Muscle of back (tissue), 3 donors: ENCODE measurements at regions not wholly inside any gene's neighbourhood (a gene's known extent, or its start where the extent isn't known, plus 50 kb on each side); places are given as distances from the start of the nearest gene placed in this dataset.
"Not testable (repeated sequence)": the region's sequence is repeated elsewhere in the genome, so short reads cannot be mapped to it uniquely, and the experiment has no call there.

Experiments
- DNase-seq, 3 donors: peaks; one replicate each; pipeline versions ENCODE4 v3.0.0 to v3.0.0-alpha.2; 2013

GRCh38 chr15:38614621-38615020 lies 50.0 kb upstream of the RASGRP1 start:
- no peak for DNase-seq

DNA sequence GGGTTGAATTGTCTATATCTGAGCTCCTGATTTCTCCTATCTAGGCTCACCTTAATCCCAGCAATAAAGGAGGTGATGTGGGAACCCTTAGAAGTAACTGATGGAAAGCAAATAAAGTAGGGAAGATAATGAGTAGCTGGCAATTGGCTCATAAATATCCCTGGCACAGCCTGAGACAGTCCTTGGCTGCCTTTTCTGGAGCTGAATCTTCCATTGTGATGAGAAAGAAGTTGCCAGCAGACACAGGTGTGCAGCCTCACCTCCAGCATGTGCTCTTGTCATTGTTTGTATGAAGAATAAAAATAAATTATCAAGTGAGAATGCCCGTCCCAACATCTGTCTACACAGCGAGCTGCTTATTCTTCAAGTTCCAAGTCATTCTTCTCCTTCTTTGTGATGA lies 53.2 kb upstream of the RASGRP1 start:
- DNase-seq = no peak

DNA sequence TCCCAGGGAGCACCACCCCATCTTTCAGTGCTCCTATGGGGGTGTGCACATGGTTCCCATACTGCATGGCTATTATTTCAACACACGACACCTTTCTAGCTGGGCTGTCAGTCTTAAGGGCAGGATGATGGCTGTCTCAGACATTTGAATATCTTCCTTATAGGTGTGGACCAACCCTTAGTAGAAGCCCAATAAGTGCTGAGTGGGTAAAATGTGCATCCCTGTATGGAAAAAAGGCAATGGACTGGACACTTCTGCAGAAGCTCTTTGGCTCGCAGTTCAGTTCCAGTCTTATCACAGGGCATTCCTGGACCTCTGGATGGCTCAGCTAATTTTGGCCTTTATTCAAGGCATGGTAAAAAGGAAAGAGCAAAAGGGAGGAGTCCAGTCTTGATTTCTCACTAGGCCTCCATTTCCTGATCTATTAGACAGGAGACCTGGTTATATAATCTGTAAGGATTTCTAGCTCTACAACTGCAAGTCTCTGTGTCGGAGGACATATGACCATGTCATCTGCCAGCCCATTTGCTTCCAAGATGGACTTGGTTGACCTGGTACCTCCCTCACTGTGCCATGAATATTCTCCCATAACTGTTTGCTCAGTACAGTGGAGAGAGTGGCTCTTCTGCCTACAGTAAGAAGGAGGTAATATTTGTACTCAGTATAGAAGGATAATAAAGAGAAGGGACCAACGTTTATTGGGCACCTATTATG lies 53.8 kb upstream of the RASGRP1 start:
- DNase-seq = no peak

DNA sequence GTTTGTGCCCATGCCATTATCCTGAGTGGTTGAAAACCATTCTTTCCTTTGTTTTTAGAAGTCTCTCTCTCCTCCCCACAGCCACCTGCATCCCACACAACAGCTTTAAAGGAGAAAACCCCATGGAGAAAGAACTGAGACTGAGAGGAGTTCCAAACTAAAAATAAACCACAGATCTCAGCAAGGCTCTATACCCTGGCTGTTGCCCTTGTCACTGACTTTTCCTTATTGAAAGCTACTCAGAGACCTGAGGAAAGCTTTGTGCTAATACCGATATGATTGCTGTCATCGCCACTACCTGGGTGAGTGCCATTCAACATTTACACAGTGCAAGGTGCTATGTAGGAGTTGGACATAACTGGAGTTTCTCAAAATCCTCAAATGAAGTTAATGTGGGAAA lies 55.5 kb upstream of the RASGRP1 start:
- DNase-seq = no peak

DNA sequence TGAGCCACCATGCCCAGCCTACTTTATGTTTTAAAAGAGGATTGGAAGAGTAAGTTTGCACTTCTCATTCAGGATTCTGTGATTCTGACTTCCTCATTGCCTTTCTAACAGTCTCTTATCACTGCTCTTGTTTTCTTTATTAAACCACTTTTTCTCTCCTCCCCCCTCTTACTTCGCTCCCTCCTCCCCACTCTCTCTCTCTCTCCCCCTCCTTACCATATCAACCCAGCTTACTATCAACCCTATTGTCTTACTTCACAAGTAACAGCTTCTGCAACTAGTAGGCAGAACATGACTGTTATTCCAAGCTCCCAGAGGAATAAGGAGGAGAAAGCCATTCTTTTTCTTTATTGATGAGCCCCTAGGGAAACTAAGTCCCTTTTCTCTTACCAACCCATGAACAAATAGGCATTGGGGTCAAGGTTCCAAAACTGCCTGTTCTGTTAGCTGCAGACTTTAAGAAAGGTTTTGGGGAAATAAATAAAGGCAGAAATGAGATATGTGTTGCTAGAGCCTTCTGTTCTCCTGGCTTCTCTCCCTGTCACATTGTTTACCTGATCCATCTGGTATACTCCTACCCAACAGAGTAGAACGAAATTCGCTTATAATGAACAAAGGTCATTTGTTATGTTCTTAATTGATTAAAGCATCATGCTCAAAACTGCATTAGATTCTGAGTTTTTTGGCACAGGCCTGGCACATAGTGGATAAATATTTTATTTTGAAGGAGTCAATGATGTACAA lies 56.4 kb upstream of the RASGRP1 start:
- DNase-seq = no peak

DNA sequence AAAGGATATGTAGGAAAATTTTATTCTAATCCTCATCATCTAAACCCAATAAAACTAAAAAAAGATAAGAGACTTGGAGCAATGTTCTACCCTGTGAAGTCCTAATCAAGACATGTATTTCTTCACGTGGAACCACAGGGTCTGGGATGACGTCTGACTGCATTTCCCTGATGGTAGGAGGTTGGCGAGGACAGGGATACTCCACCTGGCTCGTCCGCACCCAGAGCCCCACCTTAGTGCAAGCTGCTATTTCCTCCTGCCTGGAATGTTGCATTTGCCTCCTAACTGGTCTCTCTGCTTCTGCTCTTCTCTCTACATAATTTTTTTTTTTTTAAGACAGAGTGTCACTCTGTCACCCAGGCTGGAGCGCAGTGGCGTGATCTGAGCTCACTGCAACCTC lies 57.7 kb upstream of the RASGRP1 start:
- DNase-seq = no peak

DNA sequence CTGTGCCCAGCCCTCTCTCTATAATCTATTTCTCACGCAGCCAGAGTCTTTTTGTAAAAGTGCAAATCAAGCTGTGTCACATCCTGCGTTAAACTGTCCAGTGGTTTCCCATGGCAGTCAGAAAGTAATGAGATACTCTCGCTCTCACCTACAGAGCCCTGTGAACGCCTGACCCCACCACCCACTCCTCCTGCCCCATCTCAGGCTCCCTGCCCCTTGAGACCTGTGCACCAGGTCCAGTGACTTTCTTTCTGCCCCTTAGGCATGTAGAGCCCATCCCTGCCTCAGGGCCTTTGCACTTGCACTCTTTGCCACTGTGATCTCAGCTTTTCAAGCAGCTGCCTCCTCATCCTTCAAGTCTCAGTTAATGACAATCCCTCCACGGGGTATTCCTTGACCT lies 58.3 kb upstream of the RASGRP1 start:
- DNase-seq = no peak

DNA sequence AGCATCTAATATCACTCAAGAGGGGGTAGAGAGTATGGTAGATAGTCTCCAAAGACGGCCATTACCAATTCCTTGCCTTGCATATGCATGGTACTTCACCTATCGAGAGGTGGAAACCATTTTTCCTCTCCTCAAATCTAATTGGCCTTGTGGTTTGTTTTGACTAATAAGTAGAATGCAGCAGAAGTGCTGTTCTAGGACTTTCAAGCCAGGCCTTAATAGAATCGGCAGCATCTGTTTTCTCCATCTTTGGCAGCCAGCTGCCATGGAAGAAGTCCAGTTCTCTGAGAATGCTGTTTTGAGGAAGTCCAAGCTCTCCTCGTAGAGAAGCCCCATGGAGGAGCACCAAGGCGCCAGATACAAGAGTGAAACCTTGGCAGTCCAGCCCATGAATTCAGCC lies 59.1 kb upstream of the RASGRP1 start:
- peak; percentile 7 to 79 (median 64) for DNase-seq

- peak; percentile 7 to 63 (median 38) for DNase-seq
These were observed 59.9 kb upstream of the RASGRP1 start for GRCh38 chr15:38624244-38625205.

- no peak for DNase-seq
These were observed 61.3 kb upstream of the RASGRP1 start for GRCh38 chr15:38625886-38626285.

GRCh38 chr15:38626443-38627050 lies 61.9 kb upstream of the RASGRP1 start:
- DNase-seq = peak in 1 of 3 donors; percentile 39

GRCh38 chr15:38627689-38628277 lies 63.2 kb upstream of the RASGRP1 start:
- no peak for DNase-seq

DNA sequence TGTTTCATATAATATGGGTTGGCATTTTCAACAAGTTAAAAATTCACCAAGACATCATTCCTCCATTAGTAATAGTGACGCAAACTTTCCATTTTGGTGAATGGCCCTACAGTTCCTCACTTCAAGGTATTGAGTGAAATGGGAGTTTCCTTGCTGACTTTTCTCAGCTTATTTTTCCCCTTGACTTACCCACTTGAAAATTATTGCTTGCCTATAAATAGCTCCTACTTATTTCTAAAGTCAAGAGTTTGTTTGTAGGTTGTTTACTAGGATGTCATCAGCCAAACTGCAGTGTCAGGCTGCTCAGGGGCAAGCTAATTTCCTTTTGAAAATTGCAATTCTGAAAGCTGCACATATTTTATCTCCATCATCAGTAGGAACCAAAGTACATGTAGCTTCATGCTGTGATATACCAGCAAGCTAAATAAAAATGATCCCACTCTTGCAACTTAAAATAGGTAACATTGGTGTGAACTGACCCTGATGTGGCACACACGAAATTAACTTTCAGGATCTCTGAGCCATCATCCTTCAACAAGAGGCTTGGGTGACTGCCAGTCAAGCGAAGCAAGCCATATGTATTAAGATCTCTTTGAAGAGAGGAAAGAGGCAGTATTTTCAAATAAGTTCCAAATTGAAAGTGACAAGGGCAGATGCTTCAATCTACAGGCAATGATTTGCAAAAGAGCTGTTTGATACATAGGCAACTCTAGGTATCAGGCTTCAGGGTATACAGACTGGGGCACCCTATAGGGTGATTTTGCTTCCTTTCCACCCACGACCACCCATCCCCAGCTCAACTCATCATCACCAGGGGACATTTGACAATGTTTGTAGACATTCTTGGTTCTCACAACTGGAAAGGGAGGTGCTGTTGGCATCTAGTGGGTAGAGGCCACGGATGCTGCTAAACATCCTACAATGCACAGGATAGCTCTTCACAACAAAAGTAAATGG lies 66.8 kb upstream of the RASGRP1 start:
- no peak for DNase-seq

- no peak for DNase-seq
These were observed 70.6 kb upstream of the RASGRP1 start for GRCh38 chr15:38635170-38635569.

DNA sequence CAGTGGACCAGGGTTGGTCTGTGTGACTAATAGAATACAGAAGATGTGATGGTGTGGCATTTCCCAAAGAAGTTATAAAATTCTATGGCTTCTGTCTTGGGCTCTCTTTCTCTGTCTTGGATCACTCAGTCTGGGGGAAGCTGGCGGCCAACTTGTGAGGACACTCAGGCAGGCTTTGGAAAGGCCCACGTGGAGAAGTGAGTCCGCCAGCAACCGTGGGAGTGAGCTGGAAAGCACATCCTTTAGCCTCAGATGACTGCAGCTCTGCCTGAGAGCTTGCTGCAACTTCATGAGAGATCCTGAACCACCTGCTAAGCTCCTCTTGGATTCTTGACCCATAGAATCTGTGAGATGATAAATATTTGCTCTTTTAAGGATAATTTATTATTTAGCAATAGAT lies 72.0 kb upstream of the RASGRP1 start:
- DNase-seq = peak in 2 of 3 donors; percentile 18 to 44

GRCh38 chr15:38638126-38638525 lies 73.5 kb upstream of the RASGRP1 start:
- no peak for DNase-seq

DNA sequence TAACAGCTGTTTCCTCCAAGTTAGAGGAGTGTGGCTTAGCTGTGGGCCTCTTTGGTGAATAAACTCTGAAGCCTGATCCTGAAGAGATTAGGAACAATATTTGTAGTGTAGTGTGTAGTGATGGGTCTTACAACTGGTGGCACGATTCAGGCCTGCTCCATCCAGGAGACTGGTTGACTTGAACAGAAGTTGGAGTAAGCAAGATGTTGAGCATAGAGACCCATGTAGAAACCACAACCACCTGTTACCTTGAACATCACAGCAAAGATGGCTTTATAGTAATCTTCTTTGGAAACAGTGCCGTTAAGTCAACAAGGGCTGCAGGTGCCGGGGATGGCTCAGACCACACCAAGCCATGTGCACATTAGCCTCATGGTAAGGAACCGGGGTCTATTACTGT lies 74.2 kb upstream of the RASGRP1 start:
- DNase-seq = no peak

- DNase-seq = no peak
These were observed 78.2 kb upstream of the RASGRP1 start for GRCh38 chr15:38642689-38643270.

DNA sequence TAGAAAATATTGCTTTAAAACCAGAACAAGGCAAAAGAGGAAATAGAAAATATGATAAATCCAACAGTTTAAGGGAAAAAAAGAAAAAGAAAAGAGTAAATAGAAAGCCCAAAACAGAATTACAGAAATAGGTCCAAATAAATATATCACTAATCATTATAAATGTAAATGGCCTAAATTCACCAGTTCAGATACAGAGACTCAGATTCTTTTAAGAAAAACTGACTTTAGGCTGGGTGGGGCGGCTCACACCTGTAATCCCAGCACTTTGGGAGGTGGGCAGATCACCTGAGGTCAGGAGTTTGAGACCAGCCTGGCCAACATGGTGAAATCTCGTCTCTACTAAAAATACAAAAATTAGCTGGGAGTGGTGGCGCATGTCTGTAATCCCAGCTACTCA lies 79.7 kb upstream of the RASGRP1 start:
- not testable (repeated sequence) for DNase-seq

- DNase-seq = no peak
These were observed 82.1 kb upstream of the RASGRP1 start for GRCh38 chr15:38646716-38647115.
